RWPE2 (cell line): ENCODE measurements at regions not wholly inside any gene's neighbourhood (a gene's known extent, or its start where the extent isn't known, plus 50 kb on each side); places are given as distances from the start of the nearest gene placed in this dataset.

Source experiments
- ATAC-seq: fragments of 200-7000 bp; cut with Tn5 transposase; 3 replicates; pipeline ENCODE4 v1.9.1; 2021; ENCODE audit warnings: low read depth
- DNase-seq: peaks from one replicate; pipeline ENCODE4 v3.0.0-alpha.2; 2020; ENCODE audit warnings: low spot score
- H3K27ac ChIP-seq: fragments of 450-650 bp; 2 replicates; pipeline ENCODE4 v1.5.1; 2017; ENCODE audit warnings: mild to moderate bottlenecking; ENCODE audit not compliant: poor library complexity, severe bottlenecking
- H3K27me3 ChIP-seq: fragments of 250-450 bp; sonication (Bioruptor Pico); 2 replicates; pipeline ENCODE4 v1.5.1; 2021; ENCODE audit warnings: mild to moderate bottlenecking, moderate library complexity; ENCODE audit not compliant: insufficient read depth, poor library complexity, severe bottlenecking
- H3K36me3 ChIP-seq: fragments of 250-450 bp; sonication (Bioruptor Pico); 2 replicates; pipeline ENCODE4 v1.5.1; 2020; ENCODE audit warnings: low read depth, mild to moderate bottlenecking, moderate library complexity
- H3K4me1 ChIP-seq: fragments of 250-450 bp; sonication (Bioruptor Pico); 2 replicates; pipeline ENCODE4 v1.5.1; 2021; ENCODE audit warnings: mild to moderate bottlenecking, moderate library complexity; ENCODE audit not compliant: insufficient read depth, poor library complexity, severe bottlenecking
- H3K4me3 ChIP-seq: fragments of 250-450 bp; sonication (Bioruptor Pico); 2 replicates; pipeline ENCODE4 v1.5.1; 2021; ENCODE audit warnings: mild to moderate bottlenecking, moderate library complexity; ENCODE audit not compliant: severe bottlenecking
- H3K9me3 ChIP-seq: fragments of 250-450 bp; sonication (Bioruptor Pico); 2 replicates; pipeline ENCODE4 v1.5.1; 2021; ENCODE audit warnings: mild to moderate bottlenecking, moderate library complexity; ENCODE audit not compliant: severe bottlenecking
- CTCF ChIP-seq: fragments of 450-650 bp; IDR thresholded peaks from one replicate; pipeline ENCODE4 v1.5.1; 2017; ENCODE audit warnings: mild to moderate bottlenecking, moderate library complexity; ENCODE audit not compliant: poor library complexity, severe bottlenecking

GRCh38 chr1:184279911-184280458 lies 106.8 kb upstream of the C1orf21 start:
- Histone ChIP-seq H3K27ac (no peak overlapping the region), H3K27me3 (no peaks in the 10 kb centered on the region), H3K4me1 (no peaks in the 10 kb centered on the region), H3K9me3 (no peaks in the 10 kb centered on the region), H3K4me3 (no peak overlapping the region), H3K36me3 (no peaks in the 10 kb centered on the region)
- ATAC-seq (no peak), DNase-seq (no peak)
- no peak for TF ChIP-seq CTCF

- Histone ChIP-seq H3K9me3 (no peaks in the 10 kb centered on the region), H3K27me3 (no peaks in the 10 kb centered on the region), H3K4me1 (no peaks in the 10 kb centered on the region), H3K27ac (no peak overlapping the region), H3K36me3 (no peaks in the 10 kb centered on the region), H3K4me3 (no peak overlapping the region)
- no peak for TF ChIP-seq CTCF
- ATAC-seq (no peak), DNase-seq (no peak)
These were observed 102.8 kb upstream of the C1orf21 start for GRCh38 chr1:184283999-184284398.

DNA sequence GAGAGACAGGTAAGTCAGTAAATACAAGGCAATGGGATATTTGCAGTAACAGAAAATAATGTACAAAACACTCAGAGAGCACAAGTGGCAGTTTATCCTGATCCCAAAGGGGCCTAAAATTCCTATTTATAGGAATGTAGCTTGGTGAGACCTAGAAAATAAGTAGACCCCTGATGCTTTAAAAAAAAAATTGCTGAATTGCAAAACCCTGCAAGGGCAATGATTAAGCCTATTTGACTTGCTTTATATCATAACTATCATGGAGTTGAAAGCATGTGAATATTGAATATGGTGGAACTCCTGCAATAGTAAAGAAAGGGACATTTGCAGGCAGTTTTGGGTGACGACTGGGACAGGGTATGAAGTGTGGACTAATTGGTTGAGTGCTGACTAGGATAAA lies 101.9 kb upstream of the C1orf21 start:
- Histone ChIP-seq H3K36me3 (no peaks in the 10 kb centered on the region), H3K27ac (no peak overlapping the region), H3K9me3 (no peaks in the 10 kb centered on the region), H3K4me3 (no peak overlapping the region), H3K4me1 (no peaks in the 10 kb centered on the region), H3K27me3 (no peaks in the 10 kb centered on the region)
- no peak for TF ChIP-seq CTCF
- ATAC-seq: no peak
- DNase-seq: no peak

DNA sequence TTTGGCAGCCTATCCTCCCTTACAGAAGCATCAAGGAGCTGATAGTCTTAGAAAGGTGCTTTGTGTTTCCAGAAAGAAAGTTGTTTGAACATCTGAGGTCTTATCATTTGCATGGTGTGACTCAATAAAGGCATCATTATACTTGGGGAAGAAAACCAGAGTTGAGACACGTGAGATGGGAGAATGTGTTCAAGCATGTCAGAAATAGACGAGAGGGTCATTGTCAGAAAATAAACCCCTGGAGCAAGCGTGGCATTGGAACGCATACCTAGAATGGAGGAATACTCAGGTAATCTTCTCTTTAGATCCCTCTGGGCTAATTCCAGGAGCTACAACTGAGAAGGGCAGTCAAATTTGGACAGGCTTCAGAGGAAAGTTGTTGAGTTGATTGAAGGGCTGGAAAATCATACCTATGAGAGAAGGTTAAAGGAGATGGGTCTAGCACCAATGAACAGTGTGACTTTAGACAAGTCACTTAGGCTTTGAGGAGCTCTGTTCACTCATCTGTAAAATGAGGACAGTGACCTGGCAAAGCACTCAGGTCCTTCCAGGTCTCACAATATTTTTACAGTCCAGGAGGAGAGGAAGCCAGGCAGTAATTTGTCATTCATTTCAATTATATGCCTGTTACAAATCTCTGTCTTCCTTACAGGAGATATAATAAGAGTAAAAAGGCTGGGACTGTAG lies 101.3 kb upstream of the C1orf21 start:
- no peaks in the 10 kb centered on the region for H3K4me1 ChIP-seq
- no peaks in the 10 kb centered on the region for H3K36me3 ChIP-seq
- TF ChIP-seq CTCF: no peak
- no peak overlapping the region for H3K4me3 ChIP-seq
- H3K27ac ChIP-seq: no peak overlapping the region
- no peaks in the 10 kb centered on the region for H3K9me3 ChIP-seq
- H3K27me3 ChIP-seq: no peaks in the 10 kb centered on the region
- no peak for ATAC-seq
- no peak for DNase-seq

- ATAC-seq: no peak
- TF ChIP-seq CTCF: no peak
- H3K4me3 ChIP-seq: no peak overlapping the region
- H3K4me1 ChIP-seq: no peaks in the 10 kb centered on the region
- no peak for DNase-seq
- no peaks in the 10 kb centered on the region for H3K36me3 ChIP-seq
- no peaks in the 10 kb centered on the region for H3K9me3 ChIP-seq
- H3K27me3 ChIP-seq: no peaks in the 10 kb centered on the region
- no peak overlapping the region for H3K27ac ChIP-seq
These were observed 99.8 kb upstream of the C1orf21 start for GRCh38 chr1:184287001-184287400.
